HG02970 (cell line): ENCODE measurements at regions not wholly inside any gene's neighbourhood (a gene's known extent, or its start where the extent isn't known, plus 50 kb on each side); places are given as distances from the start of the nearest gene placed in this dataset.
"Not testable (repeated sequence)": the region's sequence is repeated elsewhere in the genome, so short reads cannot be mapped to it uniquely, and the experiment has no call there.

ENCODE experiments used
- ATAC-seq: cut with Tn5 transposase; IDR thresholded peaks from one replicate; pipeline ENCODE4 v1.9.1; 2021; ENCODE audit warnings: mild to moderate bottlenecking, moderate library complexity, moderate number of reproducible peaks; ENCODE audit not compliant: unreplicated experiment, low FRiP score

GRCh38 chr7:13240349-13240748 lies 552.9 kb downstream of the ARL4A start:
- no peak for ATAC-seq

GRCh38 chr7:13241416-13241815 lies 554.0 kb downstream of the ARL4A start:
- ATAC-seq: no peak

DNA sequence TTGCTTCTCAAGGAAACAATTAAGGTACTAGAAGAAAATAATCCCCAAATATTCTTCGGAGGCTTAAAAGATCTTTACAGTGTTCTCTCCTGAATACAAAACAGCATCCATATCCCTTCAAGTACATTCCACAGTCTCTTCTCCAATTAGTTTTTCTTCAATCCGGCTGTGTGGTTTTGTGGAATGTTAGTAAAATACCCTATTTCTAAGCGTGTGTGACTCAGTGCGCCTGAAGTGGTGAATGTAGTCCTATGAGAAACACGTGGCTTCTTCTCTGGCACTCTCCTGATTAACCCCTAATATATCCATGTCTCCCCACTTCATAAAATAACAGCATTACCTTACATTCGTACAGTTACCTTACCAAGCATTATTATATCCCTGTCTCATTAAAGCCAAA lies 570.2 kb downstream of the ARL4A start:
- no peak for ATAC-seq

- no peak for ATAC-seq
Measured at GRCh38 chr7:13258386-13258785, 571.0 kb downstream of the ARL4A start.

GRCh38 chr7:13259930-13260329 lies 572.5 kb downstream of the ARL4A start:
- no peak for ATAC-seq

- no peak for ATAC-seq
Measured at GRCh38 chr7:13262929-13263530, 575.6 kb downstream of the ARL4A start.

DNA sequence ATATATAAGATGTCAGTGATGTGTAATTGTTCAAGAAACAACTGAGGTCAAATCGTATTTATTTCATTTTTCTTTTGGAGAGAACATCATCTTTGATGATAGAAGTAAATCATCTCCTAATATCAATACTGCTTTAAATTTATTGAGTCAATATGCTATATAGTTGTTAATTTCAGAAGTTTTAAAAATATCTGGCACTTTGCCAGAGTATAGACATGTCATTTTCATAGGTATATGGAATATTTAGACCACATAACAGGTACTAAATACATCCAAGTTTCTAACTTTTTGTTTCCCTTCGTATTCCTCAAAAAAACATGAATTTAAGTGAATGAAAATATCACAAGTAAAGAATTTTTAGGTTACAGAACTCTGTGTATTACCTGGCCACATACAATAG lies 577.8 kb downstream of the ARL4A start:
- ATAC-seq: no peak

GRCh38 chr7:13274205-13274604 lies 586.8 kb downstream of the ARL4A start:
- ATAC-seq: not testable (repeated sequence)

GRCh38 chr7:13276977-13277376 lies 589.5 kb downstream of the ARL4A start:
- ATAC-seq: no peak

- ATAC-seq: no peak
Measured at GRCh38 chr7:13278020-13278419, 590.6 kb downstream of the ARL4A start.

DNA sequence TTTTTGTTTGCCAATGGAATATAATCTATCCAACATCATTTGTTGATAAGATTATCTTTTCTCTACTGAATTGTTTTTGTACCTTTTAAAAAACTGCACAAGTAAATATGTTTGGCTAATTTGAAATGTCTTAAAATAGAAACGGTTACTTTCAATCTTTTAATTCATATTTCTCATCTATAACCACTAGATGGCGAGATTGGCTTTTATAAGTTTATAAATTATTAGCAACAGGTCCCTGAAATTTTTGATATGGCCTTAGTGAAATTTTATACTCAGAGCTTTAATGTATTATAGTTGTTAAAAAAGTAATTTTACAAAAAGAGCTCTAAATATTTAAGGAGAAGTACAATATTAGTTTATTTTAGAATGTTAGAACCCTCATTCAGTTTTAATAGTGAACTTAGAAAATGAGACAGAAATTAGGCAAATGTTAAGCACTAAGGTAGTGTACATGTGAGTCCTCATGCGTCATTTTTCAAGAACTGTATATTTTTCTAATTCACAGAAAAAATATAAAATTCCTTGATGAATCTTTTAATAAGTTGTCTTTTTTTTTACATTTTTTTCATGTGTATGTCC lies 592.5 kb downstream of the ARL4A start:
- ATAC-seq: no peak

GRCh38 chr7:13282377-13282980 lies 595.0 kb downstream of the ARL4A start:
- no peak for ATAC-seq

DNA sequence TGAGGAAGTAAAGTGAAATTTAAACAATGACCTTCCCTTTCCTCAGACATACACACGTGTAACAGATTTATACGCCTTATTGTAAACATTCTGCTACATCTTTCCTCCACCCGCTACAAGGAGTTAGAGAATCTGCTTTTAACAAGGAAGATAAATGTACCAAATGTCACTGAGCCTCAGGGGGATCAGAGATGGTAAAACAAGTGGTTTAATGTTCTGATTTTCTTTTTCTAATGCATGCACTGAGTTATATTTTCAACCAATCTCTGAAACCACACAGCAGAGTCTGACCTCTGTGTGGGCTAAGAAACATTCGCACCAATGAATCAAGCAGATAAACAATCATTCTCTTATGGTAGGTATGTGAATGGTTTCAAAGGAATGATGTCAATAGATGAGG lies 599.5 kb downstream of the ARL4A start:
- no peak for ATAC-seq

DNA sequence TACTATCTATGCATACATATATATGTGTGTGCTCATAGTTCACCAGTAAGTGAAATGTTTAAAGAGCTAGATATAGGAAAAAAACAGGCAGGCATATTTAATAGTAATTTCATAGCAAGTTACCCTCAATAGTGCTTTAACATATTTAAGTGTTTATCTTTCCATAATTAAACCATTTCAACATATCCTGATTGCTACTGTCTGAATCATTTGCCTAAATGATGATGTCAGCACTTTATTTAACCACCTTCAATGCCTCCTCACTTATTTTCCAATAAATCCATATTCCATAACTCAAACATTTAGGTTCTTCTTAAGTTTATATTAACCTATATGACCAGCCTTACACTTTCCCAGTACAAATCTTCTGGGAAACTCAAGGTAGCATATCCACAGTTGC lies 601.1 kb downstream of the ARL4A start:
- no peak for ATAC-seq

DNA sequence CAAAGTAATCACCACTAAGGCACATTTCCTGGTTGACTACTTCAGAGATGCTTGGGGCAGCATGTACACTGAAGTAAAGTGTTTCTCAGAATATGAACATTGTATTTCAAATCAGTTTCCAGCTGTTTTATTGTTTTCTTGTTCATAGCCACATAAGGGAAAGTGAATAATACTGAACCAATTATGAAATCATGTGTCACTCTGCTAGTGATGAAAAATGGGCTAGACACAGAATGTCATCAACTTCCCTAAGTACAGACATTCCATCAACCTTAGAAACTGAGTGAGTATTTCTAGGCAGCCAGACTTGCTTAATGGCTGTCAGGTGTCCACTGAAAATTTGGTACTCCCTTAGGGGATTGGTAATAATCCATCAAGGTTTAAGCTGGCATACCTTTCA lies 603.5 kb downstream of the ARL4A start:
- ATAC-seq: no peak

DNA sequence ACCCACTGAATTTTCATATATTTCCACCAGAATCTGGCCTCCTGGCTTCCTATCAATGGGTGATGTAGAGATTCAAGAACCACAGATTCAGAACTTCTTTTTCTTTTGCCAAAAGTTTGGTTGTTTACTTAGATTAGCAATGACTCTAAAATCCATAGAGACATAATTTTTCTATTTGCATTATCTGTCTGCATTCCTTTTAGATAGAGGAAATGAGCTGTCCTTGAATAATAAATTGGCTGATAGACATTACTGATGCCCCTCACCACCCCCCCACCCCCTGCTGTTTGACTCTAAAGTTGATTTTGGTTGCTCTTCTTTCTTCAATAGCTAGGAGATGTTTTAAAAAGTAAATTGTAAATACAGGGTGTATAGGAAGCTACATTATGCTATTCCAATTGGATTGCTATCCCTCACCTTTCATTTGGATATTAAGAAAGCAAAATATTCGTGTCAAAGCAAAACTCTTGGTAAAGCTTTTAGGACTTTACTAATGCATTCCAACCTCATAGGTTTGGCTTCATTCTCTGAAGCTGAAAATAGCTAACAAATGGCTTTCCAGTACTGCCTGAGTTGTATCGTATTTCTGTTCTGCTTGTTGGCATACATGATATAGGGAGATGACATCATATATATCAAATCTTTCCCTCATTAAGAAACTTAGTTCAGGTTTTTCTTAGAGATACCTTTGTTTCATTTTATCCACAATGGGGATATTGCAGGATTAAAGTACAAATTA lies 606.0 kb downstream of the ARL4A start:
- no peak for ATAC-seq

- ATAC-seq: no peak
Measured at GRCh38 chr7:13307040-13307439, 619.6 kb downstream of the ARL4A start.

- no peak for ATAC-seq
Measured at GRCh38 chr7:13308423-13308822, 621.0 kb downstream of the ARL4A start.

DNA sequence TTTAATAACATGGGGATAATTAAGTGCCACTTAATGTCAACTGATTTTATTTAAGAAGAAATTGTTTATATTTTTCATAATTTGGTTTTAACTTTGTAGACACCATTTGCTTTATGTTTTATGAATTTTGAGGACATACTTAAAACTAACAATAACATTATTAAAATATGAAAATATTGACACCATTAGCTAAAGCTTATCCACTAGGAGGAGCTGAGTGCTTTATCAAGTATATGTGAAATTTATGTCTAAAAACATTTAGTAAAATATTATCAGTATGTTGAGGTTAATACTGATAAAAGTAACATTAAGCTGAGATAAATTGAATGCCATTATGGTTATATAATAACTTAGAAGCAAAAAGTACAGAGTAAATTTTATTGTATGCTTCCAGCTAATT lies 622.1 kb downstream of the ARL4A start:
- no peak for ATAC-seq

- ATAC-seq: no peak
Measured at GRCh38 chr7:13312307-13312706, 624.9 kb downstream of the ARL4A start.

DNA sequence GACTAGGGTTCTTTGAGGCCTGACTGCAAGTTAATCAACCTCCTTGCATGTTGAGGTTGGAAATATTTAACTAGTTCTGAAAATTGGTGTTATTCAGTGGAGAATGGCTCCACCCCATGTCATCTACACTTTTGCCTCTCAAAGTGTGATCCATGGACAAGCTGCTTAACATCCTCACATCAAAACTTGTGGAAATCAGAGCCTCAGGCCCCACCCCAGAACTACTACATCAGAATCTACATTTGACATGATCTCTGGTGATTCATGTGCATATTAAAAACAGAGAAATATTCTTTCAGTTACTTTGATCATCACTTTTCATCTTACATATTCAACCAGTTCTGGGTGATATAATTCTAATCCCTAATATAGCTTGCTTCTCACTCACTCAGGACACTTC lies 632.9 kb downstream of the ARL4A start:
- no peak for ATAC-seq

DNA sequence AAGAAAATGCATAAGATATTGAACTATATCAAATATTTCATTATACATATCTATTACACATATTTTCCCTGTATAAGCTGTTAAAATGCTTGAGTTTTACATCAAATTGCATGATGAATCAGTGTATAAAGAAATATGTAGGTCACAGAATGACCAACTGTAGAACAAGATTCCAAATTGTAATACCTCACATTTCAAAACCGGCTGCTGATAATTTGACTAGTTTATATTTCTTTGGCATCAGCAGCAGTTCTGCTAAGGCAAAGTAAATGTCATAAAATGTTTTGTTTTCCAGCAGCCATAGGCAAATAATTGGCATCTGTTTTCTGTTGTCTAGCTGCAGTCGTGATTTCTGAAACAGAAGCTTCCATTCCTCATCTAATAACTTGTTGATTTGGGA lies 633.9 kb downstream of the ARL4A start:
- no peak for ATAC-seq
